Stomach smooth muscle (tissue), 2 donors: ENCODE measurements at regions not wholly inside any gene's neighbourhood (a gene's known extent, or its start where the extent isn't known, plus 50 kb on each side); places are given as distances from the start of the nearest gene placed in this dataset.

ENCODE experiments used
- H3K27ac ChIP-seq: one replicate; pipeline ENCODE4 v1.7.0; 2013; ENCODE audit warnings: mild to moderate bottlenecking, low read length, inconsistent platforms
- H3K27me3 ChIP-seq, 2 donors: one replicate each; pipeline ENCODE4 v1.7.0; 2013; ENCODE audit warnings: low read length in 2 of 2; ENCODE audit not compliant: insufficient read depth in 2 of 2, control insufficient read depth in 1 of 2
- H3K36me3 ChIP-seq, 2 donors: one replicate each; pipeline ENCODE4 v1.7.0; 2013; ENCODE audit warnings: low read length in 2 of 2; ENCODE audit not compliant: control insufficient read depth in 2 of 2, insufficient read depth in 2 of 2
- H3K4me1 ChIP-seq: one replicate; pipeline ENCODE4 v1.7.0; 2013; ENCODE audit warnings: low read length; ENCODE audit not compliant: control insufficient read depth, insufficient read depth
- H3K4me3 ChIP-seq, 2 donors: one replicate each; pipeline ENCODE4 v1.7.0; 2013; ENCODE audit warnings: low read length in 2 of 2
- H3K9ac ChIP-seq, 2 donors: one replicate each; pipeline ENCODE4 v1.7.0; 2013; ENCODE audit warnings: low read length in 2 of 2, mild to moderate bottlenecking in 1 of 2
- H3K9me3 ChIP-seq, 2 donors: one replicate each; pipeline ENCODE4 v1.7.0; 2013; ENCODE audit warnings: low read length in 2 of 2; ENCODE audit not compliant: control insufficient read depth in 2 of 2
- donor health status: healthy.
- donor health status: Pancreatic carcinoma.

- Histone ChIP-seq H3K36me3 (no peaks in the 10 kb centered on the region), H3K27ac (no peak overlapping the region), H3K4me3 (no peak overlapping the region), H3K9ac (no peak overlapping the region), H3K27me3 (no peaks in the 10 kb centered on the region), H3K9me3 (no peaks in the 10 kb centered on the region), H3K4me1 (no peaks in the 10 kb centered on the region)
Measured at GRCh38 chr1:187622545-187622944, 793.8 kb downstream of the PLA2G4A start.

- no peaks in the 10 kb centered on the region for H3K9me3 ChIP-seq
- H3K27ac ChIP-seq, result no peak overlapping the region
- no peak overlapping the region for H3K9ac ChIP-seq
- H3K36me3 ChIP-seq, result no peaks in the 10 kb centered on the region
- no peak overlapping the region for H3K4me3 ChIP-seq
- H3K27me3 ChIP-seq, result no peaks in the 10 kb centered on the region
- H3K4me1 ChIP-seq, result no peaks in the 10 kb centered on the region
Measured at GRCh38 chr1:187624812-187625545, 796.2 kb downstream of the PLA2G4A start.

DNA sequence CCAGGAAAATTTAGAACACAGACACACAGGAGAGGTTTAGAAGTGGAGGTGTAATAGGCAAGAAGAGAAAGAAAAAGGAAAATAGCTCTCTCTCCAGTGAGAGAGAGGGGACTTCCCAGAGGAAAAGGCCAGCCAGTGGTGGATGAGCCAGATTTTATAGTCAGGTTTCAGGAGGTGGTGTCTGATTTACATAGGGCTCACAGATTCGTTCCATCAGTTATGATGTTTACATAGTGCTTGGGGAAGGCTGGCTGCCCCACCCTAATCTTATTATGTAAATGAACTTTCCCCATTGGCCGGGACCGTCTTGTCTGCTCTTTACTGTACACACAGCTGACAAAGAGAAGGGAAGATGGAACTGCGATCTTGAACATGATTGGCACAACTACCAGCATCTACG is 797.3 kb downstream of the PLA2G4A start:
- no peaks in the 10 kb centered on the region for H3K36me3 ChIP-seq
- no peaks in the 10 kb centered on the region for H3K4me1 ChIP-seq
- peaks cover 2 to 8% of the 10 kb centered on the region in 2 donors for H3K9me3 ChIP-seq
- H3K27me3 ChIP-seq, result no peaks in the 10 kb centered on the region
- H3K27ac ChIP-seq, result no peak overlapping the region
- no peak overlapping the region for H3K4me3 ChIP-seq
- no peak overlapping the region for H3K9ac ChIP-seq

DNA sequence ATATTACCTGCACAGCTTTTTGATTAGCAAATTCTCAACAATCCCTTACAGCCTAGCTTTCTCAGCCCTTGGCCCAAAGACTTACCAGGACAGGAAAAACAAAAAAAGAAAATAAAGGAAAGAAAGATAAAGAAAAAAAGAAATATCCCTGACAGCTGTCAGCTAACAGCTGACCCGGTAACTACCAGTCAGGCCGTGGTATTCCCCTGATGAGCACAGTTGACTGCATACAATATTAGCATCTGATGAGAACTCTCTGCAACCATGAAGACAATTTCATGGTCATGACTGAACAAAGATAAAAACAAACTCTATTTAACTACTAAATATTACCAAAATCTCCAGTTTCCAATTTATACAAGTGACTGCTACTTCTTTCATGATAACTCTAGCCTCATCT is 798.8 kb downstream of the PLA2G4A start:
- H3K27ac ChIP-seq, result no peak overlapping the region
- no peaks in the 10 kb centered on the region for H3K36me3 ChIP-seq
- peaks cover 9 to 12% of the 10 kb centered on the region in 2 donors for H3K9me3 ChIP-seq
- no peaks in the 10 kb centered on the region for H3K27me3 ChIP-seq
- H3K9ac ChIP-seq, result no peak overlapping the region
- no peak overlapping the region for H3K4me3 ChIP-seq
- H3K4me1 ChIP-seq, result no peaks in the 10 kb centered on the region

DNA sequence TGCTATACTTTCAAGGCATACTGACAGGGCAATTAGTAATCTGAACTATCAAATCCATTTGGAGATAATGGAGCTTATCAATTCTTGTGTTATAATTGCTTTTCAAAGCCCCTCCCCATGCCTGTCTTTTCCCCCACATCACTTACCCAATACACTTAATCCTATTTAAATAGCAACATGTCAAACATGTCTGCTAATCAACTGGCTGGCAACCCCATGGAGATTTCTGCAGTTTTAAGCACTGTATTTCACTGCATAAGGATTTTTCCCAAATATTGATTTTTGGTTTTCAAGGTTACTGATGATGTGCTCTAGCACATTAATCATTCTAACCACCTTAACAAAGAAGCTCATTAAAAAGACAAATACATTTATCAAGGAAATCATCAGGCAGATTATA is 800.3 kb downstream of the PLA2G4A start:
- Histone ChIP-seq H3K9me3 (peaks cover 9 to 12% of the 10 kb centered on the region in 2 donors), H3K27ac (no peak overlapping the region), H3K4me3 (no peak overlapping the region), H3K9ac (no peak overlapping the region), H3K4me1 (no peaks in the 10 kb centered on the region), H3K36me3 (no peaks in the 10 kb centered on the region), H3K27me3 (no peaks in the 10 kb centered on the region)

DNA sequence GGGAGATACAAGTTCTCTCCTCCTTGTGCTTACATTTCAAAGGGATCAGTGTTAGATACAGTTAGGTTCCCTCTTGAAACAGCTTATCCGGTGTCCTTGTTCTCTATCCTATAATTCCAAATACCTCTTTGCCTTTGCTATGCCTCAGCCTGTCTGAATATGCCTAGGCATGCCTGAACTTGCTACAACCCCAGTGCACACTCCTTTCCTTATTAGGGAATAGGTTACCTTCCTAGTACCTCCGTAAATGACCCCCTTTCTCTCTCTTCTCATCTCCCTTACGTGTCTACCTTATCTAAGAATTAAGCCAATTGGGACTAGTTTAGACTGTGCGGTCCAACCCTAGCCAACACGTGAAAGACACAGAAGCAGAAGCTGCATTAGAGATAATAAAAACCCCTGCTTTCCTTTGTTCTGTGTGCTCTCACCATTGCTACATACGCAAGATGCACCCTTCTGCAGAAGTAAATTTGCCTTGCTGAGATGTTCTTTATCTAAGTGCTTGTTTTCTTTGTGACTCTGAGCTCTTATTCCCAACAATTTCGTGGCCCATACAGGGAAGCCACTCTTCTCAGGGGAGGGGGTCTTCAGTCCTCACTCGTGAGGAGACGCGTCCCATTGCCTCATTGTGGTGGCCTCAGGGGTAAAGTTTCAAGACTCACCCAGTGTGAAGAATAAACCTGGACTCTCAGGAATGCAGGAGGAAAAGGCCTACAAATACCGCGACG is 802.1 kb downstream of the PLA2G4A start:
- H3K9ac ChIP-seq, result no peak overlapping the region
- H3K4me3 ChIP-seq, result no peak overlapping the region
- H3K36me3 ChIP-seq, result no peaks in the 10 kb centered on the region

DNA sequence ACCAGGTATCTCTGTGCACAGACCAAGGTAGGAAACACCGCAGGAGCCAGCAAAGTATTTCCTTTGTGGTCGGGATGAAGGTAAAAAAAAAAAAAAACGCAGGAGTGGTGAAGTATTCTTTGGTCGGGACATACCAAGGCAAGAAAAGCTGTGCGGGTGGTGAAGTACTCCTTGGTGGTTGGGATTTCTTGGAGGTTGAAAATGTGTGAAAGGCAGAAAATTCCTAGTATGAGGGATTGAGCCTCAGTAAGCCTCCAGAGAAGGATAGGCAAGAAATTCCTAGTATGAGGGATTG is 802.6 kb downstream of the PLA2G4A start:
- H3K9ac ChIP-seq, result no peak overlapping the region
- no peak overlapping the region for H3K27ac ChIP-seq
- no peaks in the 10 kb centered on the region for H3K4me1 ChIP-seq
- H3K27me3 ChIP-seq, result no peaks in the 10 kb centered on the region
- H3K9me3 ChIP-seq, result peaks cover 9 to 13% of the 10 kb centered on the region in 2 donors
- H3K36me3 ChIP-seq, result no peaks in the 10 kb centered on the region
- H3K4me3 ChIP-seq, result no peak overlapping the region

More for the DNA sequence above, 802.1 kb downstream of the PLA2G4A start:
- Histone ChIP-seq H3K9me3 (peaks cover 9 to 12% of the 10 kb centered on the region in 2 donors), H3K27ac (no peak overlapping the region), H3K27me3 (no peaks in the 10 kb centered on the region), H3K4me1 (no peaks in the 10 kb centered on the region)

DNA sequence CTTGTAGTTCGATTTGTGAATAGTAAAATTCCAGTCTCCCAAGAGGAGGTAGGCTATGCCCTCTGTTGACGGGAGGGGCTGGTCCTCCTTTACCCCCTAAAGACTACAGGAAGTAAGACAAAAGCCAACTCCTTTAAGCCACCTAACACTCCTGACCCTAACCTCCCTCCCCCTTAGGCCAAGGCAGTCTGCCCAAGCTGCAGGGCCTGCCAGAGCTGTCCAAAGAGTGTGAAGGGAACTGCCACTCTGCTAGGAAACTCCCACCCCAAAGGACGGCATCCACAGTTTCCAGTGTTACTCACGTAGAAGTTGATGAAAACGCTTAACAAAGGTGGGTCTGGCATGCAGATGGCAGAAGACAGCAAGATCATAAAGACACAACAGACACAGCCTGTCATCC is 803.2 kb downstream of the PLA2G4A start:
- Histone ChIP-seq H3K9me3 (peaks cover 9 to 19% of the 10 kb centered on the region in 2 donors), H3K4me1 (no peaks in the 10 kb centered on the region), H3K4me3 (no peak overlapping the region), H3K36me3 (no peaks in the 10 kb centered on the region), H3K27me3 (no peaks in the 10 kb centered on the region), H3K9ac (no peak overlapping the region), H3K27ac (no peak overlapping the region)

DNA sequence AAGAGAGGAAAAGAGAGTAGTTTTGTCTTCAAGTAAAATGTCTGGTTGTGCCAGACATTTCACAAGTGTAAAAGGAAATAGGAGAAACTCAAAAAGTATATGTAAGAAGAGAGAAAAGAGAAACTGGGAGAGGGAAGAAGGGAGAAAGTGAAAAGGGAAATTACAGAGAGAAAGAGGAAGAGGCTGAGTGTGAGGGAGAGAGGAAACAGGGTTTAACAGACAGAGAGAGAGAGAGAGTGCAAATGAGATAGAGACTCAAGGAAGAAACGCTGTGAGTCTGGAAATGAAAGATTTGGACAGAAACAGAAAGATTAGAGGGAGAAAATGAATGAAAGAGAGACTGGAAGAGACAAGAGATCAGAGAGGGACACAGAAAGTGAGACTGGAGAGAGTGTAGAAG is 806.2 kb downstream of the PLA2G4A start:
- Histone ChIP-seq H3K4me3 (no peak overlapping the region), H3K9ac (no peak overlapping the region), H3K27me3 (no peaks in the 10 kb centered on the region), H3K36me3 (no peaks in the 10 kb centered on the region), H3K27ac (no peak overlapping the region), H3K4me1 (no peaks in the 10 kb centered on the region), H3K9me3 (peaks cover 9 to 19% of the 10 kb centered on the region in 2 donors)

DNA sequence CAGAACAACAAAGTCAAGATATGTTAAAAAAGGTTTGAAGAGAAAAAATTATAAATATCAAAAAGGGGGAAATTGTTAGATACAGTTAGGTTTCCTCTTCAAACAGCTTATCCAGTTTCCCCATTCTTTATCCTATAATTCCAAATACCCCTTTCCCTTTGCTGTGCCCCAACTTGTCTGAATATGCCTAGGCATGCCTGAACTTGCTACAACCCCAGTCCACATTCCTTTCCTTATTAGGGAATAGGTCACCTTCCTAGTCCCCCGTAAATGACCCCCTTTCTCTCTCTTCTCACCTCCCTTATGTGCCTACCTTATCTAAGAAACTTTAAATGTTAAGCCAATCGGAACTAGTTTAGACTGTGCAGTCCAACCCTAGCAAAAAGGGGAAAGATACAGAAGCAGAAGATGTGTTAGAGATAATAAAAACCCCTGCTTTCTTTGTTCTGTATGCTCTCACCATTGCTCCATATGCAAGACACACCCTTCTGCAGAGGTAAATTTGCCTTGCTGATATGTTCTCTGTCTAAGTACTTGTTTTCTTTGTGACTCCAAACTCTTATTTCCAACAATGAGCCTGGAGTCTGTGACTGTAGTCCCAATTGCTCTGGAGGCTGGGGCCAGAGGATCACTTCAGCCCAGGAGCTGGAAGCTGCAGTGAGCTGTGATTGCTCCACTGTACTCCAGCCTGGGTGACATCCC is 810.1 kb downstream of the PLA2G4A start:
- H3K9me3 ChIP-seq, result peaks cover 0 to 6% of the 10 kb centered on the region in 2 donors
- no peaks in the 10 kb centered on the region for H3K27me3 ChIP-seq
- no peaks in the 10 kb centered on the region for H3K4me1 ChIP-seq
- H3K4me3 ChIP-seq, result no peak overlapping the region
- H3K9ac ChIP-seq, result no peak overlapping the region
- no peak overlapping the region for H3K27ac ChIP-seq
- H3K36me3 ChIP-seq, result no peaks in the 10 kb centered on the region

DNA sequence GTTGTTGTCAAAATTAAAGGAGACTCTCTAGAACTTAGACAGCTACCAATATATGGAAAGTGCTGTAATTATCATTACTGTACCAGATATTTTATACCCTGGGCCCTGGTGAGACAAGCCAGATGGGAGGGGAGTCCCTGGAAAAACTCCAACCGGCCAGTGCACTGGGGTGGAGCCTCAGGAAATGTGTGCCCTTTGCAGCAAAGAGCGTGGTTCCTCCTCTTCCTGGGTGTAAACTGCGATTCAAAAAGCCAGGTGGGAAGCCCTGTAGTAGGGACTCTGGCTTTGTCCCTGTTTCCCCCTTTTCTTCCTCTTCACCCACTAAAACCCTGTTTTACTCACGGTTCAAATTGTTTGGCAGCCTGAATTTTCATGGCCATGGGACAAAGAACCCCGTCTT is 812.3 kb downstream of the PLA2G4A start:
- no peaks in the 10 kb centered on the region for H3K4me1 ChIP-seq
- H3K4me3 ChIP-seq, result no peak overlapping the region
- H3K27ac ChIP-seq, result no peak overlapping the region
- no peak overlapping the region for H3K9ac ChIP-seq
- H3K36me3 ChIP-seq, result no peaks in the 10 kb centered on the region
- no peaks in the 10 kb centered on the region for H3K27me3 ChIP-seq
- H3K9me3 ChIP-seq, result peaks cover 0 to 6% of the 10 kb centered on the region in 2 donors
